ENCODE measurements at regions not wholly inside any gene's neighbourhood (a gene's known extent, or its start where the extent isn't known, plus 50 kb on each side); places are given as distances from the start of the nearest gene placed in this dataset.

DNA sequence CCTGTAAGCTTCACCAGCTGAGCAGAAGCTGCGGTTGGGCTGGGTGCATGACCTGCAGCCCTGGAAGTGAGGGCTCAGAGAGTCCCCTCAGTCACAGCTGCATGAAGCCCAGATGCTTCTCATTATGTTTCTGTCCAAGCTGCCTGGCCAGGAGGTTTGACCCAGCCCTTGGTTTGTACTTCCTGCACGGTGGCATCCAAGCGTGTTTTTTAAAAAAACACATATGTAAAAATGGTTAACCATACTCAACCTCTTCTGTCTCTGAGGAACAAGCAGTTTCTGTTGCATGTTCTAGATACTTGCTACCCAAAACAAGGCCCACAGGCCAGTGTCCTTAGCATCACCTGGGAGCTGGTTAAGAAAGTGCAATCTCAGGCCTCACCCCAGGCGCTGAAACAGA is 76.0 kb upstream of the ATP10A start:
- H3K4me1 Mint-ChIP-seq = peaks cover 5 to 14% (median 9%) of the 10 kb centered on the region in 3 donors
- peak overlapping the region; percentile 15 to 63 (median 37) for H3K27ac Mint-ChIP-seq
- H3K36me3 Mint-ChIP-seq = peaks cover 3% of the 10 kb centered on the region
- H3K4me3 Mint-ChIP-seq = peak overlapping the region; percentile 9 to 87 (median 50)
- H3K27me3 Mint-ChIP-seq = peaks cover 1% of the 10 kb centered on the region
- H3K9me3 Mint-ChIP-seq = no peaks in the 10 kb centered on the region

DNA sequence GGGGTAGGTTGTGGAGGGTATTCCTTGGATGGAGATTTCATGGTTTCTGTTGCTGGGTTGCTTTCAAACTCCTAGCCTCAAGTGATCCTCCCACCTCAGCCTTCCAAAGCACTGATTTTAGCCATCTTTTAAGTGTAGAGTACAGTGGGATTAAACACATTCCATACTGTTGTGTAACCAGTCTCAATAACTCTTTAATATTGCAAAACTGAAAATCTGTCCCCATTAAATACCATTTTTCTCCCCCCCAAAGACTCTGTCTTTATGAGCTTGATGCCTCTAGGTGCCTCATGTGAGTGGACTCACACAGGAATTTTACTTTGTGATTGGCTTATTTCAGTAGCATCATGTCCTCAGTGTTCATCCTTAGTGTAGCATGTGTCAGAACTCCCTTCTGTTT is 74.7 kb upstream of the ATP10A start:
- no peak overlapping the region for H3K4me3 Mint-ChIP-seq
- peaks cover 13 to 17% (median 13%) of the 10 kb centered on the region in 3 donors for H3K4me1 Mint-ChIP-seq
- H3K36me3 Mint-ChIP-seq = peaks cover 2% of the 10 kb centered on the region
- H3K9me3 Mint-ChIP-seq = peaks cover 0 to 2% (median 0%) of the 10 kb centered on the region in 3 donors
- no peak overlapping the region for H3K27ac Mint-ChIP-seq
- peaks cover 6% of the 10 kb centered on the region for H3K27me3 Mint-ChIP-seq

DNA sequence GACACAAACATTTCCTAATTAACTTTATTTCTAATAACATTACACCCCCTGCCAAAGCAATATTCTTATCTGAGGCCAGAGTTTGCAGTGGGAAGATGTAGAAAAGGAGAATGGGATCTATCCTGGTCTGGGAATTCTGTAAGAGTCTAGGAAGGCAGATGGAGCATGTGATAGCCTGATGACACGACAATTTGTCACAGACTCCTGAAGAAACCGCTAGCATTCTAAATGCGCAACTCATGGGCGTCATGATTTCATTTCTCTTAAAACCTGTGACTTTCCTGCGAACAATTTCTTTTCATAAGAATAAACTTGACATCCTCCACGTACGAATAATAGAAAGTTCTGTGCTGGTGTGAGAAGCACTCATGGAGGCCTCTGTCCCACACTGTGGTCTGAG is 72.9 kb upstream of the ATP10A start:
- peaks cover 0 to 2% (median 0%) of the 10 kb centered on the region in 3 donors for H3K9me3 Mint-ChIP-seq
- peaks cover 2% of the 10 kb centered on the region for H3K36me3 Mint-ChIP-seq
- H3K4me1 Mint-ChIP-seq = peaks cover 13 to 17% (median 13%) of the 10 kb centered on the region in 3 donors
- peaks cover 8% of the 10 kb centered on the region for H3K27me3 Mint-ChIP-seq
- H3K4me3 Mint-ChIP-seq = no peak overlapping the region
- H3K27ac Mint-ChIP-seq = no peak overlapping the region

DNA sequence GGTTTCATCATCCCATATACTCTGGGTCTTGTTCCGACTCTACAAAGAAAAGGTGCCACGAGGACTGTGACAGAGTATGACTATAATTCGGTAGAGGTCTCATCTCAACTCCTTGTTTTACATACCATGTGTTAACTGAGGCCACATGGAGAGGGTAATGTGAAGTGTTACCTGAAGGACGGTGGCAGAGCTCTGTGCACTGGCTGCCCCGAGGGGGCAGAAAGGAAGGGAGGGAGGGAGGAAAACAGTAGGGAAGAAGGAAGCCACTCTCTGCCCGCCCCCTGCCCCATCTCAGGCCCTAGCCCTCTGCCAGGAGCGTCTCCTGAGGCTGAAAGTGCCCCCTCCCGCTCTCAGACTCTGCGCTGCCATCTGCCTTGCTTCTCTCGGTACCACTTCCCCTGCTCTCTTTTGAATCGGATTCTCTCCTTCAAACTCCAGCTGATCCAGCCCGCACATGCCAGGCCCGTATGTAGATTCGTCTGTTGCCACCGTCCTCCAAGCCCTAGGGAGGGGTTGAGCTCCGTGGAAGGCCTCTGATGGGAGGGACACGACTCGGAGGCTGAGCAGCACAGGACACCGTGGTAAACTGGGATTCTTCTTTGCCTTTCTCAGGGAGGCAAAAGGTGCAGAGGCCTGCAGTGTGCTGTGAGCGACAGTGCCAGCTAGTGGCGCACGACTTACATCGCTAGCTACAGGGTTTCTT is 70.5 kb upstream of the ATP10A start:
- peaks cover 7 to 8% (median 8%) of the 10 kb centered on the region in 3 donors for H3K4me1 Mint-ChIP-seq
- H3K9me3 Mint-ChIP-seq = peaks cover 0 to 18% (median 9%) of the 10 kb centered on the region in 3 donors
- peak overlapping the region in 3 of 4 donors; percentile 78 to 96 (median 94) for H3K4me3 Mint-ChIP-seq
- peaks cover 5% of the 10 kb centered on the region for H3K36me3 Mint-ChIP-seq
- peak overlapping the region in 1 of 3 donors; percentile 2 for H3K27ac Mint-ChIP-seq
- peaks cover 10% of the 10 kb centered on the region for H3K27me3 Mint-ChIP-seq

DNA sequence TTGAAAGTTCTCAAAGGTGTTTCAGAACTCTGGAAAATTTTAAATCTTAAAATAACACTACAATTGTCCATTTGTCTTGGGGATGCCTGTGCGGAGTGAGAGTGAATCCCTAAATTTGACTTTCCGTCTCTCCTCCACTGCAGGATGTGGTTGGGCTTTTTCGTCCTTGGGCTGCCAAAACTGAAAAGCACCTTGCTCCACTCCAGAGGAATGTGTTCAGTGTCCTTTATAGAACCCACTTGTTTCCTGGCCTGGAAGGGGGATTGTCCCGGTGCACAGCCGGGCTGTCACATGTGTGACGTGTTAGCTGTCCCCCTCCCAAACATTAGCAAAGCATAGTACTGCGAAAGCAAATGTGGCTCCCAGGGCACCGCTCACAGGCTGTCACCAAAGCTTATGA is 69.6 kb upstream of the ATP10A start:
- Mint-ChIP-seq H3K4me1 (peaks cover 5 to 8% (median 5%) of the 10 kb centered on the region in 3 donors), H3K4me3 (no peak overlapping the region), H3K9me3 (peaks cover 0 to 18% (median 11%) of the 10 kb centered on the region in 3 donors), H3K27me3 (peaks cover 11% of the 10 kb centered on the region), H3K27ac (no peak overlapping the region), H3K36me3 (peaks cover 5% of the 10 kb centered on the region)

DNA sequence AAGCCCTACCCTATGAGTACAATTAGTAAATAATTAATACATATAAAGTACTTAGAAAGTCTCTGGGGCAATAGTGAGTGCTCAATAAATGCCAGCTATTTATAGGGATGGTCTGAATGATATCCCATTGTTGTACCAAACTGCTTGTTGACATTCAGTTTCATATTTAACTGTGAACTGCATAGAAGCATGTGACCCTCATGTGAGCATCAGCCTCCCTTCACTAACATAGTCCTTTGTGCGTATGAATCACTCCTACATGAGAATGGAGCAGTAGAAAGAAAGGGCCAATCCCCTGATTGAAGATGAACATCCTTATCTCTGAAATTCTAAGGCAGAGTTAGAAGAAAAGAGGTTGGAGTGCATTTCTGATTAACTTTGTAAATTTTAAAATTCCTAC is 68.7 kb upstream of the ATP10A start:
- Mint-ChIP-seq H3K27ac (no peak overlapping the region), H3K36me3 (peaks cover 5% of the 10 kb centered on the region), H3K4me3 (no peak overlapping the region), H3K9me3 (peaks cover 0 to 18% (median 11%) of the 10 kb centered on the region in 3 donors), H3K4me1 (peaks cover 5 to 8% (median 5%) of the 10 kb centered on the region in 3 donors), H3K27me3 (peaks cover 11% of the 10 kb centered on the region)

DNA sequence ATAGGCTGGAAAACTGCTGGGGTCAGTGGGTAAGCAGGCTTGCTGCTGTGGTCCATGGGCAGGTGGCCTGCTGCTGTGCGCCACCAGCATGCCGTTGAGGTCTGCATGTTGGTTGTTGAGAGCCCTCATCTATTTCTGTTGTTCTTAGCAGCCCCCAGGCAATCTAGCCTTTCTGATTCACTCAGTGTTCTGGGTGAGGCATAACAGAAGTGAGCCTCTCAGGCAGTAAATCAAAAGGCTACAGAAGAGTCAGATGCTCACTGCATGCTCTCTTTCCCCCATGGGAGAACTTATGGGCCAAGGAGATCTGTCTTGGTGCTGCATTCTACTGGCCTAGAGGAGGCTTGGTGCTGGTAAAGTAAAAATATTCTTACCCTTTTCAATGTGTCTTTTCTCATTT is 67.8 kb upstream of the ATP10A start:
- Mint-ChIP-seq H3K4me3 (no peak overlapping the region), H3K36me3 (peaks cover 5% of the 10 kb centered on the region), H3K4me1 (peaks cover 5 to 8% (median 5%) of the 10 kb centered on the region in 3 donors), H3K9me3 (peaks cover 0 to 18% (median 11%) of the 10 kb centered on the region in 3 donors), H3K27me3 (peaks cover 10% of the 10 kb centered on the region), H3K27ac (no peak overlapping the region)

All from IgD-negative memory B cell (primary cell).